ENCODE measurements at regions not wholly inside any gene's neighbourhood (a gene's known extent, or its start where the extent isn't known, plus 50 kb on each side); places are given as distances from the start of the nearest gene placed in this dataset.

DNA sequence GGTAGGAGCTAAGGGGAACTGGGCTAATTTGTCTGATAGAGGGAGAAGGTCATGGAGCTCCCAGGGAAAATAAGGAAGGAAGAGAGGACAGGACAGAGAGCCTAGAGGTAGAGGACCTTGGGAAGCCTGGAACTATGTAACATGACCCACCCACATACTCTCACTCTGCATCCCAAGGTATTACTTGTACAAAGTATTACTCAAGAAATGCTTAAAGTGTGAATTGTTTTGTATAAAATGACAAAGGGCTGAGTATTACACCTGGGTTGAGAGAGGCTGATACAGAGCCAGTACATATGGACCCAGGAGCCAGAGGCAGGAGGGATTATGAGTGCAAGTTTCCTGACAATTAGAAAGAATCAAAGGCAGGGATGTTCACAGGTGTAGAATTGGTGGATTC is 80.5 kb upstream of the ANKRD55 start:
- TF ChIP-seq, protein P1, sequence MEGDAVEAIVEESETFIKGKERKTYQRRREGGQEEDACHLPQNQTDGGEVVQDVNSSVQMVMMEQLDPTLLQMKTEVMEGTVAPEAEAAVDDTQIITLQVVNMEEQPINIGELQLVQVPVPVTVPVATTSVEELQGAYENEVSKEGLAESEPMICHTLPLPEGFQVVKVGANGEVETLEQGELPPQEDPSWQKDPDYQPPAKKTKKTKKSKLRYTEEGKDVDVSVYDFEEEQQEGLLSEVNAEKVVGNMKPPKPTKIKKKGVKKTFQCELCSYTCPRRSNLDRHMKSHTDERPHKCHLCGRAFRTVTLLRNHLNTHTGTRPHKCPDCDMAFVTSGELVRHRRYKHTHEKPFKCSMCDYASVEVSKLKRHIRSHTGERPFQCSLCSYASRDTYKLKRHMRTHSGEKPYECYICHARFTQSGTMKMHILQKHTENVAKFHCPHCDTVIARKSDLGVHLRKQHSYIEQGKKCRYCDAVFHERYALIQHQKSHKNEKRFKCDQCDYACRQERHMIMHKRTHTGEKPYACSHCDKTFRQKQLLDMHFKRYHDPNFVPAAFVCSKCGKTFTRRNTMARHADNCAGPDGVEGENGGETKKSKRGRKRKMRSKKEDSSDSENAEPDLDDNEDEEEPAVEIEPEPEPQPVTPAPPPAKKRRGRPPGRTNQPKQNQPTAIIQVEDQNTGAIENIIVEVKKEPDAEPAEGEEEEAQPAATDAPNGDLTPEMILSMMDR (conservative IDR thresholded peaks at IDR 0.05 in 1 of 2, IDR thresholded peaks at IDR 0.05 in 1 of 2; ENCODE audit: extremely low read depth in 1 of 2, insufficient read depth in 1 of 2, low read depth in 1 of 2, low read length in 2 of 2), result no peak
- TF ChIP-seq EZH2 (IDR thresholded peaks at IDR 0.05; ENCODE audit: borderline replicate concordance, low read length), result no peak

Measured in mammary epithelial cell (primary cell).